Esophagus squamous epithelium (tissue), 5 donors: ENCODE measurements at regions not wholly inside any gene's neighbourhood (a gene's known extent, or its start where the extent isn't known, plus 50 kb on each side); places are given as distances from the start of the nearest gene placed in this dataset.

Experiments
- DNase-seq: peaks from one replicate; lab custom pipeline; 2025; lab: John Stamatoyannopoulos, UW
- H3K27ac ChIP-seq, 4 donors: fragments of 200-600 bp; sonication (generic); one replicate each; pipeline ENCODE4 v1.5.1; 2016 to 2019; ENCODE audit warnings: mild to moderate bottlenecking in 1 of 4
- H3K27me3 ChIP-seq, 4 donors: fragments of 200-600 bp; sonication (generic); 1 replicate in 3 of 4; 2 replicates in 1 of 4; pipeline versions ENCODE4 v1.5.1 to v1.6.0; 2017 to 2021; ENCODE audit warnings: antibody characterized with exemption in 1 of 4
- H3K36me3 ChIP-seq, 3 donors: fragments of 200-600 bp; sonication (generic); one replicate each; pipeline ENCODE4 v1.5.1; 2016 to 2019
- H3K4me1 ChIP-seq, 3 donors: fragments of 200-600 bp; sonication (generic); one replicate each; pipeline ENCODE4 v1.5.1; 2017 to 2019
- H3K4me3 ChIP-seq, 4 donors: fragments of 200-600 bp; sonication (generic); 1 replicate in 3 of 4; 2 replicates in 1 of 4; pipeline ENCODE4 v1.5.1; 2016 to 2019; ENCODE audit warnings: mild to moderate bottlenecking in 2 of 4, moderate library complexity in 1 of 4
- H3K9me3 ChIP-seq, 3 donors: fragments of 200-600 bp; sonication (generic); one replicate each; pipeline ENCODE4 v1.5.1; 2016 to 2019
- CTCF ChIP-seq, 6 experiments: fragments of 450-650 bp in 4 of 6; fragments of 200-600 bp in 2 of 6; sonication (generic) in 2 of 6; IDR thresholded peaks; one replicate each; pipeline ENCODE4 v1.5.1; 2016 to 2019; ENCODE audit warnings: antibody characterized with exemption in 6 of 6, mild to moderate bottlenecking in 4 of 6, moderate library complexity in 4 of 6
- POLR2A ChIP-seq, 4 donors: fragments of 450-650 bp; IDR thresholded peaks; one replicate each; pipeline ENCODE4 v1.6.1; 2017; ENCODE audit warnings: antibody characterized with exemption in 4 of 4, mild to moderate bottlenecking in 4 of 4, moderate library complexity in 3 of 4
- WGBS, 2 donors: methylation state at CpG; one replicate each; pipeline ENCODE4 v1.1.5; 2018; 5-methylcytosine and 5-hydroxymethylcytosine counted together
- intact Hi-C: fragments of 100-400 bp; cut with DNase I; formaldehyde crosslinking; loops from one replicate; pipeline ENCODE4 v1.15.0; 2022
- donor health status: DM: yes; HTN: yes; CAD: no.

- TF ChIP-seq POLR2A (IDR thresholded peaks at IDR 0.05): no peak
- TF ChIP-seq CTCF (IDR thresholded peaks at IDR 0.05): no peak
- Histone ChIP-seq H3K4me3 (no peak overlapping the region), H3K4me1 (peaks cover 0 to 4% (median 0%) of the 10 kb centered on the region in 3 donors), H3K27me3 (no peaks in the 10 kb centered on the region), H3K9me3 (no peaks in the 10 kb centered on the region), H3K36me3 (no peaks in the 10 kb centered on the region), H3K27ac (no peak overlapping the region)
- DNase-seq: no peak
- intact Hi-C loops: no loop called here
- 82 to 88% methylated on average over 4 to 6 of the region's 7 CpGs for WGBS, 2 donors
These were observed 120.9 kb downstream of the MN1 start for GRCh38 chr22:27680636-27681035.

- DNase-seq: no peak
- Histone ChIP-seq H3K9me3 (no peaks in the 10 kb centered on the region), H3K27ac (no peak overlapping the region), H3K36me3 (no peaks in the 10 kb centered on the region), H3K4me1 (peaks cover 0 to 9% (median 0%) of the 10 kb centered on the region in 3 donors), H3K4me3 (no peak overlapping the region), H3K27me3 (no peaks in the 10 kb centered on the region)
- WGBS, 2 donors: 71 to 100% methylated on average over 2 to 3 of the region's 3 CpGs
- TF ChIP-seq CTCF (IDR thresholded peaks at IDR 0.05): no peak
- no peak for TF ChIP-seq POLR2A (IDR thresholded peaks at IDR 0.05)
- intact Hi-C loops: no loop called here
These were observed 120.5 kb downstream of the MN1 start for GRCh38 chr22:27681037-27681436.

GRCh38 chr22:27682437-27682836 lies 119.1 kb downstream of the MN1 start:
- Histone ChIP-seq H3K9me3 (no peaks in the 10 kb centered on the region), H3K36me3 (no peaks in the 10 kb centered on the region), H3K27ac (no peak overlapping the region), H3K4me1 (peaks cover 3 to 21% (median 5%) of the 10 kb centered on the region in 3 donors), H3K4me3 (no peak overlapping the region), H3K27me3 (no peaks in the 10 kb centered on the region)
- intact Hi-C loops: no loop called here
- TF ChIP-seq CTCF (IDR thresholded peaks at IDR 0.05): peak in 1 of 6 experiments; percentile 33
- no peak for TF ChIP-seq POLR2A (IDR thresholded peaks at IDR 0.05)
- DNase-seq: no peak
- 50 to 76% methylated on average over 4 to 5 of the region's 9 CpGs for WGBS, 2 donors

- no peak for TF ChIP-seq POLR2A (IDR thresholded peaks at IDR 0.05)
- no peak for TF ChIP-seq CTCF (IDR thresholded peaks at IDR 0.05)
- Histone ChIP-seq H3K4me1 (peaks cover 3 to 21% (median 5%) of the 10 kb centered on the region in 3 donors), H3K9me3 (no peaks in the 10 kb centered on the region), H3K27me3 (no peaks in the 10 kb centered on the region), H3K4me3 (no peak overlapping the region), H3K36me3 (no peaks in the 10 kb centered on the region), H3K27ac (no peak overlapping the region)
- intact Hi-C loops: no loop called here
- DNase-seq: no peak
- WGBS, 2 donors: 68 to 80% methylated on average over 9 of the region's 9 CpGs
These were observed 116.7 kb downstream of the MN1 start for GRCh38 chr22:27684901-27685300.

- Histone ChIP-seq H3K4me3 (no peak overlapping the region), H3K4me1 (peaks cover 3 to 21% (median 5%) of the 10 kb centered on the region in 3 donors), H3K9me3 (no peaks in the 10 kb centered on the region), H3K27ac (peak overlapping the region in 1 of 4 donors; percentile 18), H3K36me3 (no peaks in the 10 kb centered on the region), H3K27me3 (no peaks in the 10 kb centered on the region)
- DNase-seq: no peak
- TF ChIP-seq CTCF (IDR thresholded peaks at IDR 0.05) (no peak), POLR2A (IDR thresholded peaks at IDR 0.05) (no peak)
- intact Hi-C loops: no loop called here
- WGBS, 2 donors: 64 to 97% methylated on average over 4 to 5 of the region's 5 CpGs
These were observed 116.0 kb downstream of the MN1 start for GRCh38 chr22:27685515-27685914.
